GM12878 (cell line): ENCODE measurements at regions not wholly inside any gene's neighbourhood (a gene's known extent, or its start where the extent isn't known, plus 50 kb on each side); places are given as distances from the start of the nearest gene placed in this dataset.

Experiments
- ATAC-seq: fragments of 200-7000 bp; cut with Tn5 transposase; 3 replicates; pipeline ENCODE4 v1.9.1; 2020; ENCODE audit warnings: mild to moderate bottlenecking, moderate library complexity
- BruUV-seq: library from RNA; stranded (reverse); fragments of 400-500 nt; replicated peaks from 2 replicates; lab custom pipeline; 2021; lab: Mats Ljungman, UMichigan
- CTCF ChIA-PET: fragments of 300-600 bp; sonication (Branson Sonifier 250); formaldehyde crosslinking; extraction: SDS; loops from one replicate; lab custom pipeline; 2021; ENCODE audit warnings: inconsistent platforms; lab: Yijun Ruan, JAX
- POLR2A ChIA-PET: fragments of 350-600 bp; formaldehyde crosslinking; extraction: SDS; loops from one replicate; lab custom pipeline; 2021; ENCODE audit warnings: inconsistent platforms; lab: Charles Lee
- RAD21 ChIA-PET: fragments of 300-600 bp; sonication (Branson Sonifier 250); formaldehyde crosslinking; loops from one replicate; lab custom pipeline; 2023; ENCODE audit warnings: antibody characterized with exemption; ENCODE audit not compliant: unreplicated experiment; lab: Charles Lee
- SMC1A ChIA-PET: fragments of 300-600 bp; sonication (Branson Sonifier 250); formaldehyde crosslinking; loops from one replicate; lab custom pipeline; 2023; ENCODE audit not compliant: unreplicated experiment, uncharacterized antibody; lab: Charles Lee
- DNase-seq: peaks from one replicate; pipeline ENCODE4 v3.0.0-alpha.2; 2011; ENCODE audit warnings: low read depth, low spot score
- FAIRE-seq: peaks from 3 replicates; lab custom pipeline; 2011; peaks lifted over from hg19 to GRCh38; lab: Jason Lieb, UNC
- H2AFZ ChIP-seq: 2 replicates; pipeline ENCODE4 v1.6.0; 2011; ENCODE audit warnings: low read depth, low read length, control low read depth; ENCODE audit not compliant: control insufficient read depth
- H3K27ac ChIP-seq: 2 replicates; pipeline ENCODE4 v1.5.1; 2011; ENCODE audit warnings: control low read depth; ENCODE audit not compliant: control insufficient read depth, insufficient read depth
- H3K27me3 ChIP-seq, 2 experiments: replicated peaks in 1 of 2; 2 replicates each; pipeline versions ENCODE4 v1.6.0 to v1.6.1; 2011; ENCODE audit warnings: low read length in 1 of 2; ENCODE audit not compliant: control insufficient read depth in 2 of 2, insufficient read depth in 2 of 2
- H3K36me3 ChIP-seq, 2 experiments: 2 replicates each; pipeline ENCODE4 v1.5.1; 2011; ENCODE audit warnings: low read length in 1 of 2; ENCODE audit not compliant: control insufficient read depth in 2 of 2, insufficient read depth in 2 of 2
- H3K4me1 ChIP-seq: 2 replicates; pipeline ENCODE4 v1.6.1; 2011; ENCODE audit warnings: mild to moderate bottlenecking, low read length, moderate library complexity, mixed read lengths; ENCODE audit not compliant: control insufficient read depth, insufficient read depth
- H3K4me2 ChIP-seq: 2 replicates; pipeline ENCODE4 v1.6.0; 2011; ENCODE audit warnings: control low read depth; ENCODE audit not compliant: control insufficient read depth, insufficient read depth
- H3K4me3 ChIP-seq: fragments of 200-600 bp; sonication (generic); 2 replicates; pipeline ENCODE4 v1.5.1; 2016
- H3K79me2 ChIP-seq: 2 replicates; pipeline ENCODE4 v1.6.0; 2011; ENCODE audit warnings: low read length; ENCODE audit not compliant: control insufficient read depth, insufficient read depth
- H3K9ac ChIP-seq: 2 replicates; pipeline ENCODE4 v1.8.0; 2011; ENCODE audit warnings: low read length, control low read depth, mixed read lengths; ENCODE audit not compliant: control insufficient read depth, insufficient read depth
- H3K9me3 ChIP-seq: replicated peaks from 3 replicates; pipeline ENCODE4 v1.5.1; 2011; ENCODE audit warnings: mild to moderate bottlenecking, low read length; ENCODE audit not compliant: control insufficient read depth, insufficient read depth
- H4K20me1 ChIP-seq: 2 replicates; pipeline ENCODE4 v1.6.0; 2011; ENCODE audit not compliant: control insufficient read depth, insufficient read depth
- CEBPB ChIP-seq, 2 experiments: fragments of 150-350 bp in 1 of 2; IDR thresholded peaks; 2 replicates each; pipeline ENCODE4 v1.6.1; 2012 to 2014; ENCODE audit warnings: low read depth in 2 of 2, low read length in 2 of 2, borderline replicate concordance in 1 of 2, inconsistent platforms in 1 of 2
- HDGF ChIP-seq: fragments of 450-650 bp; IDR thresholded peaks from 2 replicates; pipeline ENCODE4 v1.6.1; 2016; ENCODE audit warnings: antibody characterized with exemption
- KAT2A ChIP-seq: conservative IDR thresholded peaks from 2 replicates; pipeline ENCODE4 v1.6.1; 2011; ENCODE audit warnings: low read depth, low read length; ENCODE audit not compliant: control insufficient read depth
- NR2F1 ChIP-seq: fragments of 450-650 bp; conservative IDR thresholded peaks from 2 replicates; pipeline ENCODE4 v1.6.1; 2017; ENCODE audit warnings: mild to moderate bottlenecking
- PML ChIP-seq: IDR thresholded peaks from 2 replicates; pipeline ENCODE4 v1.6.1; 2012; ENCODE audit warnings: low read length, inconsistent platforms
- SMAD5 ChIP-seq: IDR thresholded peaks from 2 replicates; pipeline ENCODE4 v1.6.1; 2016; ENCODE audit warnings: antibody characterized with exemption, low read depth
- SMC3 ChIP-seq: IDR thresholded peaks from 2 replicates; pipeline ENCODE4 v1.6.1; 2011; ENCODE audit warnings: low read length, improper control_type of control experiment, borderline replicate concordance
- STAT3 ChIP-seq: IDR thresholded peaks from 2 replicates; pipeline ENCODE4 v1.6.1; 2011; ENCODE audit warnings: low read depth, low read length, improper control_type of control experiment
- WRNIP1 ChIP-seq: IDR thresholded peaks from 2 replicates; pipeline ENCODE4 v1.6.1; 2011; ENCODE audit warnings: low read depth, low read length, improper control_type of control experiment, borderline replicate concordance
- YBX1 ChIP-seq: fragments of 450-650 bp; IDR thresholded peaks from 2 replicates; pipeline ENCODE4 v1.6.1; 2016; ENCODE audit warnings: antibody characterized with exemption
- ZNF24 ChIP-seq: fragments of 450-650 bp; IDR thresholded peaks from 2 replicates; pipeline ENCODE4 v1.6.1; 2017; ENCODE audit warnings: antibody characterized with exemption, mild to moderate bottlenecking
- WGBS: methylation state at CpG from one replicate; pipeline ENCODE4 v1.1.6; 2016; ENCODE audit warnings: low lambda C conversion rate; ENCODE audit not compliant: insufficient replicate concordance, insufficient coverage; ENCODE audit errors: missing lambda C conversion rate; 5-methylcytosine and 5-hydroxymethylcytosine counted together
- in situ Hi-C: fragments of 300-500 bp; cut with MboI; formaldehyde crosslinking; loops from 9 replicates; pipeline ENCODE4 v1.14.3; 2018; ENCODE audit warnings: mixed read lengths
- intact Hi-C: fragments of 100-400 bp; cut with micrococcal nuclease; formaldehyde crosslinking; loops from one replicate; pipeline ENCODE4 v1.14.2; 2022; ENCODE audit not compliant: unreplicated experiment
- TF ChIP-seq, protein P1 (sequence below): fragments of 450-650 bp; IDR thresholded peaks from 2 replicates; pipeline ENCODE4 v1.6.1; 2017; ENCODE audit warnings: borderline replicate concordance
- TF ChIP-seq, protein P2 (sequence below): fragments of 450-650 bp; formaldehyde crosslinking; IDR thresholded peaks from 2 replicates; pipeline ENCODE4 v1.4.0; 2020; ENCODE audit warnings: mild to moderate bottlenecking, moderate library complexity
- TF ChIP-seq, protein P3 (sequence below): IDR thresholded peaks from 2 replicates; pipeline ENCODE4 v1.6.1; 2011; ENCODE audit warnings: borderline replicate concordance, low read depth, mild to moderate bottlenecking, moderate library complexity, mixed read lengths, low read length; ENCODE audit not compliant: insufficient read depth; ENCODE audit errors: extremely low read length
- TF ChIP-seq, protein P4 (sequence below): IDR thresholded peaks from 2 replicates; pipeline ENCODE4 v1.6.1; 2012; ENCODE audit warnings: low read depth, low read length, improper control_type of control experiment
- TF ChIP-seq, protein P5 (sequence below): IDR thresholded peaks from 2 replicates; pipeline ENCODE4 v1.6.1; 2012; ENCODE audit warnings: mild to moderate bottlenecking, low read depth, low read length

DNA sequence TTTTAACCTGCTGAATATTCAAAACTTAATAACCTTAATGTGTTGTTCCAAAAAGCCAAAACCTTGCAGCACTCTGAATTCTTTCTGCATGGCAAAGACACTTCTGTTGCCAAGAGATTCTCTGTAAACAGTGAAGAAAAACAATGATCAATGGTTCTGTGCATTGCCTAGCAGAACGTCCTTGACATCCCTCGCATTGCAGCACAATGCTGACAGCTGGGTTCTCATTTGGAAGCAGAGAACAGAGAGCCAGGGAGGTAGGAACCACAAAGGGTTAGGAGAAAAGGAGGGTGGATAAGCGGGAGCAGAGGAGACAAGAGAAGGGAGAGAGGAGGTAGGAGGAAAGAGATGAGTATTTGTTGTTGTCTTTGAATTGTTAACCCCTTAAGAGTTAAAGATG lies 501.1 kb downstream of the NAV3 start:
- no peak for FAIRE-seq
- H3K4me1 ChIP-seq, result no peaks in the 10 kb centered on the region
- POLR2A ChIA-PET, result no interaction called here
- H2AFZ ChIP-seq, result no peak overlapping the region
- no peak overlapping the region for H3K27ac ChIP-seq
- no peaks in the 10 kb centered on the region for H3K27me3 ChIP-seq
- TF ChIP-seq SMC3 (no peak), KAT2A (no peak), PML (no peak), CEBPB (IDR thresholded peaks at IDR 0.05; ENCODE audit: borderline replicate concordance in 1 of 2, low read depth in 2 of 2, low read length in 2 of 2) (no peak), WRNIP1 (no peak), SMAD5 (no peak), NR2F1 (no peak), ZNF24 (no peak), STAT3 (no peak), YBX1 (no peak), HDGF (no peak)
- TF ChIP-seq, protein P1, sequence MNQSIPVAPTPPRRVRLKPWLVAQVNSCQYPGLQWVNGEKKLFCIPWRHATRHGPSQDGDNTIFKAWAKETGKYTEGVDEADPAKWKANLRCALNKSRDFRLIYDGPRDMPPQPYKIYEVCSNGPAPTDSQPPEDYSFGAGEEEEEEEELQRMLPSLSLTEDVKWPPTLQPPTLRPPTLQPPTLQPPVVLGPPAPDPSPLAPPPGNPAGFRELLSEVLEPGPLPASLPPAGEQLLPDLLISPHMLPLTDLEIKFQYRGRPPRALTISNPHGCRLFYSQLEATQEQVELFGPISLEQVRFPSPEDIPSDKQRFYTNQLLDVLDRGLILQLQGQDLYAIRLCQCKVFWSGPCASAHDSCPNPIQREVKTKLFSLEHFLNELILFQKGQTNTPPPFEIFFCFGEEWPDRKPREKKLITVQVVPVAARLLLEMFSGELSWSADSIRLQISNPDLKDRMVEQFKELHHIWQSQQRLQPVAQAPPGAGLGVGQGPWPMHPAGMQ, result no peak
- TF ChIP-seq, protein P2, sequence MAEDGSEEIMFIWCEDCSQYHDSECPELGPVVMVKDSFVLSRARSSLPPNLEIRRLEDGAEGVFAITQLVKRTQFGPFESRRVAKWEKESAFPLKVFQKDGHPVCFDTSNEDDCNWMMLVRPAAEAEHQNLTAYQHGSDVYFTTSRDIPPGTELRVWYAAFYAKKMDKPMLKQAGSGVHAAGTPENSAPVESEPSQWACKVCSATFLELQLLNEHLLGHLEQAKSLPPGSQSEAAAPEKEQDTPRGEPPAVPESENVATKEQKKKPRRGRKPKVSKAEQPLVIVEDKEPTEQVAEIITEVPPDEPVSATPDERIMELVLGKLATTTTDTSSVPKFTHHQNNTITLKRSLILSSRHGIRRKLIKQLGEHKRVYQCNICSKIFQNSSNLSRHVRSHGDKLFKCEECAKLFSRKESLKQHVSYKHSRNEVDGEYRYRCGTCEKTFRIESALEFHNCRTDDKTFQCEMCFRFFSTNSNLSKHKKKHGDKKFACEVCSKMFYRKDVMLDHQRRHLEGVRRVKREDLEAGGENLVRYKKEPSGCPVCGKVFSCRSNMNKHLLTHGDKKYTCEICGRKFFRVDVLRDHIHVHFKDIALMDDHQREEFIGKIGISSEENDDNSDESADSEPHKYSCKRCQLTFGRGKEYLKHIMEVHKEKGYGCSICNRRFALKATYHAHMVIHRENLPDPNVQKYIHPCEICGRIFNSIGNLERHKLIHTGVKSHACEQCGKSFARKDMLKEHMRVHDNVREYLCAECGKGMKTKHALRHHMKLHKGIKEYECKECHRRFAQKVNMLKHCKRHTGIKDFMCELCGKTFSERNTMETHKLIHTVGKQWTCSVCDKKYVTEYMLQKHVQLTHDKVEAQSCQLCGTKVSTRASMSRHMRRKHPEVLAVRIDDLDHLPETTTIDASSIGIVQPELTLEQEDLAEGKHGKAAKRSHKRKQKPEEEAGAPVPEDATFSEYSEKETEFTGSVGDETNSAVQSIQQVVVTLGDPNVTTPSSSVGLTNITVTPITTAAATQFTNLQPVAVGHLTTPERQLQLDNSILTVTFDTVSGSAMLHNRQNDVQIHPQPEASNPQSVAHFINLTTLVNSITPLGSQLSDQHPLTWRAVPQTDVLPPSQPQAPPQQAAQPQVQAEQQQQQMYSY, result no peak
- TF ChIP-seq, protein P3, sequence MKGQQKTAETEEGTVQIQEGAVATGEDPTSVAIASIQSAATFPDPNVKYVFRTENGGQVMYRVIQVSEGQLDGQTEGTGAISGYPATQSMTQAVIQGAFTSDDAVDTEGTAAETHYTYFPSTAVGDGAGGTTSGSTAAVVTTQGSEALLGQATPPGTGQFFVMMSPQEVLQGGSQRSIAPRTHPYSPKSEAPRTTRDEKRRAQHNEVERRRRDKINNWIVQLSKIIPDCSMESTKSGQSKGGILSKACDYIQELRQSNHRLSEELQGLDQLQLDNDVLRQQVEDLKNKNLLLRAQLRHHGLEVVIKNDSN, result no peak
- TF ChIP-seq, protein P4, sequence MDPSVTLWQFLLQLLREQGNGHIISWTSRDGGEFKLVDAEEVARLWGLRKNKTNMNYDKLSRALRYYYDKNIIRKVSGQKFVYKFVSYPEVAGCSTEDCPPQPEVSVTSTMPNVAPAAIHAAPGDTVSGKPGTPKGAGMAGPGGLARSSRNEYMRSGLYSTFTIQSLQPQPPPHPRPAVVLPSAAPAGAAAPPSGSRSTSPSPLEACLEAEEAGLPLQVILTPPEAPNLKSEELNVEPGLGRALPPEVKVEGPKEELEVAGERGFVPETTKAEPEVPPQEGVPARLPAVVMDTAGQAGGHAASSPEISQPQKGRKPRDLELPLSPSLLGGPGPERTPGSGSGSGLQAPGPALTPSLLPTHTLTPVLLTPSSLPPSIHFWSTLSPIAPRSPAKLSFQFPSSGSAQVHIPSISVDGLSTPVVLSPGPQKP, result no peak
- TF ChIP-seq, protein P5, sequence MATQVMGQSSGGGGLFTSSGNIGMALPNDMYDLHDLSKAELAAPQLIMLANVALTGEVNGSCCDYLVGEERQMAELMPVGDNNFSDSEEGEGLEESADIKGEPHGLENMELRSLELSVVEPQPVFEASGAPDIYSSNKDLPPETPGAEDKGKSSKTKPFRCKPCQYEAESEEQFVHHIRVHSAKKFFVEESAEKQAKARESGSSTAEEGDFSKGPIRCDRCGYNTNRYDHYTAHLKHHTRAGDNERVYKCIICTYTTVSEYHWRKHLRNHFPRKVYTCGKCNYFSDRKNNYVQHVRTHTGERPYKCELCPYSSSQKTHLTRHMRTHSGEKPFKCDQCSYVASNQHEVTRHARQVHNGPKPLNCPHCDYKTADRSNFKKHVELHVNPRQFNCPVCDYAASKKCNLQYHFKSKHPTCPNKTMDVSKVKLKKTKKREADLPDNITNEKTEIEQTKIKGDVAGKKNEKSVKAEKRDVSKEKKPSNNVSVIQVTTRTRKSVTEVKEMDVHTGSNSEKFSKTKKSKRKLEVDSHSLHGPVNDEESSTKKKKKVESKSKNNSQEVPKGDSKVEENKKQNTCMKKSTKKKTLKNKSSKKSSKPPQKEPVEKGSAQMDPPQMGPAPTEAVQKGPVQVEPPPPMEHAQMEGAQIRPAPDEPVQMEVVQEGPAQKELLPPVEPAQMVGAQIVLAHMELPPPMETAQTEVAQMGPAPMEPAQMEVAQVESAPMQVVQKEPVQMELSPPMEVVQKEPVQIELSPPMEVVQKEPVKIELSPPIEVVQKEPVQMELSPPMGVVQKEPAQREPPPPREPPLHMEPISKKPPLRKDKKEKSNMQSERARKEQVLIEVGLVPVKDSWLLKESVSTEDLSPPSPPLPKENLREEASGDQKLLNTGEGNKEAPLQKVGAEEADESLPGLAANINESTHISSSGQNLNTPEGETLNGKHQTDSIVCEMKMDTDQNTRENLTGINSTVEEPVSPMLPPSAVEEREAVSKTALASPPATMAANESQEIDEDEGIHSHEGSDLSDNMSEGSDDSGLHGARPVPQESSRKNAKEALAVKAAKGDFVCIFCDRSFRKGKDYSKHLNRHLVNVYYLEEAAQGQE, result no peak
- TF ChIP-seq, all 136 proteins: peak for 0
- Histone ChIP-seq H3K4me3 (no peak overlapping the region), H4K20me1 (no peaks in the 10 kb centered on the region), H3K4me2 (no peak overlapping the region), H3K9me3 (no peaks in the 10 kb centered on the region), H3K79me2 (no peaks in the 10 kb centered on the region), H3K36me3 (no peaks in the 10 kb centered on the region), H3K9ac (no peak overlapping the region)
- no peak for DNase-seq
- WGBS, result 19% methylated on average over 3 of the region's 3 CpGs
- ChIA-PET SMC1A (no interaction called here), CTCF (no interaction called here), RAD21 (no interaction called here)
- intact Hi-C loops (no loop called here), in situ Hi-C loops (no loop called here)
- no peak for ATAC-seq
- no TSS peak for BruUV-seq
